HFFc6 (cell line): ENCODE measurements at regions not wholly inside any gene's neighbourhood (a gene's known extent, or its start where the extent isn't known, plus 50 kb on each side); places are given as distances from the start of the nearest gene placed in this dataset.

Source experiments
- DNase-seq: peaks from one replicate; pipeline ENCODE4 v3.0.0-alpha.2; 2018
- H3K27ac Mint-ChIP-seq: 2 replicates; pipeline ENCODE4 v1.8.0; 2020; ENCODE audit warnings: mild to moderate bottlenecking, mixed read lengths
- H3K27me3 Mint-ChIP-seq: 2 replicates; pipeline ENCODE4 v1.8.0; 2021; ENCODE audit warnings: mild to moderate bottlenecking, moderate library complexity, mixed read lengths; ENCODE audit not compliant: insufficient read depth
- H3K36me3 Mint-ChIP-seq: 2 replicates; pipeline ENCODE4 v1.8.0; 2021; ENCODE audit warnings: low read depth, mixed read lengths
- H3K4me1 Mint-ChIP-seq: 2 replicates; pipeline ENCODE4 v1.8.0; 2020; ENCODE audit warnings: low read depth, mixed read lengths
- H3K4me3 Mint-ChIP-seq: 2 replicates; pipeline ENCODE4 v1.8.0; 2020; ENCODE audit warnings: mild to moderate bottlenecking, moderate library complexity, mixed read lengths
- H3K9me3 Mint-ChIP-seq: 2 replicates; pipeline ENCODE4 v1.8.0; 2020; ENCODE audit warnings: mild to moderate bottlenecking, mixed read lengths
- CTCF ChIP-seq: fragments of 200-600 bp; sonication (generic); IDR thresholded peaks from 2 replicates; pipeline ENCODE4 v1.5.0; 2021; ENCODE audit warnings: antibody characterized with exemption, mild to moderate bottlenecking

DNA sequence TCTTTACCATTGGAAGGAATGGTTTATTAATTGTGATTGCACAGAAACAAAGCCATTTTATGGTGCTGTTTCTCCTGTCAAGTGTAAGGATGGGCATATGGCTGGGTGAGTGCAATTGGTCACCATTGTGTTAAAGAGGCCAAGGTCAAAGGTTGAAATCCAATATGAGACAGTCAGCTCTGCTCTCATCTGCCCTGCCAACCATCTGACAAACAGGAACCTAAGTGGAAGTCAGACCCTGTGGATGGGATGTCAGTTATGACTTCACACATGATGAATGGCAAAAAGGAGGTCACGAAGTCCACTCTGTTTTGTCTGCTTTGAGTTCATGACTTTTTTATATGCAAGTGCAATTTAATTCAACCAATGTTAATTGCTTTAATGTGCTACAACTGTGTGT, 172.7 kb upstream of the TMEM229A start:
- H3K4me3 Mint-ChIP-seq = no peak overlapping the region
- no peaks in the 10 kb centered on the region for H3K36me3 Mint-ChIP-seq
- no peak for TF ChIP-seq CTCF
- H3K9me3 Mint-ChIP-seq = peaks cover 54% of the 10 kb centered on the region
- no peak overlapping the region for H3K27ac Mint-ChIP-seq
- H3K27me3 Mint-ChIP-seq = no peaks in the 10 kb centered on the region
- DNase-seq = no peak
- H3K4me1 Mint-ChIP-seq = no peaks in the 10 kb centered on the region

DNA sequence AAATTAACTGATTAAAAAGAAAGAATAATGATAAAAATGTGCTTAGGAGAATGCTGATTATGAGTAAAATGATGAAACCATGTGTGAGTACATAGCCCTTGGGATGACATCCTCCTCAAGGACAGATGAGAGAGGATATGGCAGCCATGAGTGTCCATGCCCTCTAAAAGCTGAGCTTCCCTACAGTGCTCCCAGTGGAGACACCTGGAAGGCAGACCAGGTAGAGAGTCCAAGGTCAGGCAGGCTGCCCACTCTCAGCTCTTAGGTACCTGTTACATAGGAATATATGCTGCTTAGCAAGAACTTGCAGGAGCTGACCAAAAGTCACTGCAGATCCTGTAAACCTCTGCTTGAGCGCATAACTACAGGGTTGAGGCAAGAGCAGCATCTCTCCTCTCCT, 169.7 kb upstream of the TMEM229A start:
- H3K4me1 Mint-ChIP-seq = no peaks in the 10 kb centered on the region
- no peak for DNase-seq
- peaks cover 50% of the 10 kb centered on the region for H3K9me3 Mint-ChIP-seq
- no peak overlapping the region for H3K27ac Mint-ChIP-seq
- TF ChIP-seq CTCF = no peak
- H3K27me3 Mint-ChIP-seq = no peaks in the 10 kb centered on the region
- H3K36me3 Mint-ChIP-seq = no peaks in the 10 kb centered on the region
- H3K4me3 Mint-ChIP-seq = no peak overlapping the region

- H3K9me3 Mint-ChIP-seq = peaks cover 47% of the 10 kb centered on the region
- no peak for TF ChIP-seq CTCF
- H3K4me3 Mint-ChIP-seq = no peak overlapping the region
- no peak for DNase-seq
- H3K4me1 Mint-ChIP-seq = no peaks in the 10 kb centered on the region
- no peaks in the 10 kb centered on the region for H3K36me3 Mint-ChIP-seq
- no peak overlapping the region for H3K27ac Mint-ChIP-seq
- H3K27me3 Mint-ChIP-seq = no peaks in the 10 kb centered on the region
Measured at GRCh38 chr7:124201768-124202349, 169.0 kb upstream of the TMEM229A start.

DNA sequence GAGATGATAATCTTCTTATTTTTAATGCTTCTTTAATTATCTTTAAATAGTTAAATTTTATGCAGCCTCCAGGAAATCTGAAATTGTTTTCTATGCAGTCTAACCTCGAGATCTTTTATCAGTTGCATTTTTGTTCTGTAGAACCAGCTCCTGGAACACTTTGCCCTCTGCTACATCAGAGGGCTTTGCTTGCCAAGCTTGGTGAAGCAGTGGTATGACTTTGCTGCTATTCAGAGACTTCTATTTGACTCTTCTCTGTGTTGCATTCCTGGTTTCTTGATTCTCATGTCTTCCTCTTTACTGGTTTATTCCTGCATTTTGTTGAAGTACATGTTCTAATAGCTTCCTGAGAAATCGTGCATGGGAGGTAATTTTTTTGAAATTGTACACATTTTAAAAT, 163.7 kb upstream of the TMEM229A start:
- peaks cover 33% of the 10 kb centered on the region for H3K9me3 Mint-ChIP-seq
- no peaks in the 10 kb centered on the region for H3K4me1 Mint-ChIP-seq
- no peak for DNase-seq
- no peak overlapping the region for H3K4me3 Mint-ChIP-seq
- H3K27me3 Mint-ChIP-seq = no peaks in the 10 kb centered on the region
- no peaks in the 10 kb centered on the region for H3K36me3 Mint-ChIP-seq
- TF ChIP-seq CTCF = no peak
- no peak overlapping the region for H3K27ac Mint-ChIP-seq

DNA sequence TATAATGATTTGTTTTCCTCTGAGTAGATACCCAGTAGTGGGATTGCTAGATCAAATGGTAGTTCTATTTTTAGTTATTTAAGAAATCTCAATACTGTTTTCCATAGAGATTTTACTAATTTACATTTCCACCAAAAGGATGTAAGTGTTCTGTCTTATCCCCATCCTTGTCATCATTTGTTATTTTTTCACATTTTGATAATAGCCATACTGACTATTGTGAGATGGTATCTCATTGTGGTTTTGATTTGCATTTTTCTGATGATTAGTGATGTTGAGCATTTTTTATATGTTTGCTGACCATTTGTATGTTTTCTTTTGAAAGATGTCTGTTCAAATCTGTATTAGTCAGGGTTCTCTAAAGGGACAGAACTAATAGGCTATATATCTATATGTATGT, 160.0 kb upstream of the TMEM229A start:
- DNase-seq = no peak
- TF ChIP-seq CTCF = no peak
- H3K27ac Mint-ChIP-seq = no peak overlapping the region
- H3K4me3 Mint-ChIP-seq = no peak overlapping the region
- H3K27me3 Mint-ChIP-seq = no peaks in the 10 kb centered on the region
- no peaks in the 10 kb centered on the region for H3K4me1 Mint-ChIP-seq
- H3K36me3 Mint-ChIP-seq = no peaks in the 10 kb centered on the region
- H3K9me3 Mint-ChIP-seq = peaks cover 24% of the 10 kb centered on the region

GRCh38 chr7:124191713-124192112, 158.8 kb upstream of the TMEM229A start:
- Mint-ChIP-seq H3K36me3 (no peaks in the 10 kb centered on the region), H3K27ac (no peak overlapping the region), H3K9me3 (peaks cover 18% of the 10 kb centered on the region), H3K27me3 (no peaks in the 10 kb centered on the region), H3K4me1 (no peaks in the 10 kb centered on the region), H3K4me3 (no peak overlapping the region)
- no peak for DNase-seq
- TF ChIP-seq CTCF = no peak
